ENCODE measurements at regions not wholly inside any gene's neighbourhood (a gene's known extent, or its start where the extent isn't known, plus 50 kb on each side); places are given as distances from the start of the nearest gene placed in this dataset.

DNA sequence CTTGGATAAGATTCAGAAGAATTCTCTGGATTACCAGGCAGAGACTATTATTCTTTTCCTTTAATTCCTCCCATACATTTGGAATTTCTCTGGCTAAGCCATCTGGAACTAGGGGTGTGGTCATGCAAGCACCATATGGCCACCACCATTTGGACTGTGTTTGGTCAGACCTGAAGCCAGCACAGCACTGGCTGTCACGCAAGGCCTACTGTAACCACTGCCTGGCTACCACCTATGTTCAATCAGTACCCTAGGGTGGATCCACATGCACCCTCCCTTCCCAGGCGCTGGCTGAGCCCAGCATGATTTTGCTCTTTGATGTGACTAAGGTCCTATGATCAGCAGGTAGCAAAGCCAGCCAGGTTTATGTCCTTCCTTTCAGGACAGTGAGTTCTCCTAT lies 287.8 kb upstream of the GOLIM4 start:
- H3K9ac ChIP-seq (ENCODE audit: low read length): no peak overlapping the region
- H3F3A ChIP-seq (ENCODE audit: insufficient read depth, low read length): no peaks in the 10 kb centered on the region
- TF ChIP-seq, protein P1, sequence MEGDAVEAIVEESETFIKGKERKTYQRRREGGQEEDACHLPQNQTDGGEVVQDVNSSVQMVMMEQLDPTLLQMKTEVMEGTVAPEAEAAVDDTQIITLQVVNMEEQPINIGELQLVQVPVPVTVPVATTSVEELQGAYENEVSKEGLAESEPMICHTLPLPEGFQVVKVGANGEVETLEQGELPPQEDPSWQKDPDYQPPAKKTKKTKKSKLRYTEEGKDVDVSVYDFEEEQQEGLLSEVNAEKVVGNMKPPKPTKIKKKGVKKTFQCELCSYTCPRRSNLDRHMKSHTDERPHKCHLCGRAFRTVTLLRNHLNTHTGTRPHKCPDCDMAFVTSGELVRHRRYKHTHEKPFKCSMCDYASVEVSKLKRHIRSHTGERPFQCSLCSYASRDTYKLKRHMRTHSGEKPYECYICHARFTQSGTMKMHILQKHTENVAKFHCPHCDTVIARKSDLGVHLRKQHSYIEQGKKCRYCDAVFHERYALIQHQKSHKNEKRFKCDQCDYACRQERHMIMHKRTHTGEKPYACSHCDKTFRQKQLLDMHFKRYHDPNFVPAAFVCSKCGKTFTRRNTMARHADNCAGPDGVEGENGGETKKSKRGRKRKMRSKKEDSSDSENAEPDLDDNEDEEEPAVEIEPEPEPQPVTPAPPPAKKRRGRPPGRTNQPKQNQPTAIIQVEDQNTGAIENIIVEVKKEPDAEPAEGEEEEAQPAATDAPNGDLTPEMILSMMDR (IDR thresholded peaks at IDR 0.05; ENCODE audit: low read length): no peak
- no peak for TF ChIP-seq EZH2 (IDR thresholded peaks at IDR 0.05; ENCODE audit: borderline replicate concordance, low read length)
- H3K27ac ChIP-seq (ENCODE audit: low read depth, low read length, poor library complexity, severe bottlenecking): no peak overlapping the region
- no peak overlapping the region for H3K4me2 ChIP-seq (ENCODE audit: low read length)
- H4K20me1 ChIP-seq (ENCODE audit: insufficient read depth, low read length): no peaks in the 10 kb centered on the region
- 0 out of 2 replicates have a peak, but pooled peaks cover 3% of the 10 kb centered on the region for H3K9me2 ChIP-seq (ENCODE audit: low read depth, low read length)
- H3K27me3 ChIP-seq (ENCODE audit: insufficient read depth, low read length): no peaks in the 10 kb centered on the region
- H3K9me3 ChIP-seq (ENCODE audit: low read length): no peaks in the 10 kb centered on the region
- no peak overlapping the region for H3K4me3 ChIP-seq (ENCODE audit: low read depth, low read length, poor library complexity, severe bottlenecking)
- no peaks in the 10 kb centered on the region for H3K79me2 ChIP-seq (ENCODE audit: insufficient read depth, low read length)
- no peaks in the 10 kb centered on the region for H3K4me1 ChIP-seq (ENCODE audit: insufficient read depth, low read length, severe bottlenecking)
- no peaks in the 10 kb centered on the region for H3K36me3 ChIP-seq (ENCODE audit: insufficient read depth, low read length)
- H2AFZ ChIP-seq (ENCODE audit: low read length): no peak overlapping the region

DNA sequence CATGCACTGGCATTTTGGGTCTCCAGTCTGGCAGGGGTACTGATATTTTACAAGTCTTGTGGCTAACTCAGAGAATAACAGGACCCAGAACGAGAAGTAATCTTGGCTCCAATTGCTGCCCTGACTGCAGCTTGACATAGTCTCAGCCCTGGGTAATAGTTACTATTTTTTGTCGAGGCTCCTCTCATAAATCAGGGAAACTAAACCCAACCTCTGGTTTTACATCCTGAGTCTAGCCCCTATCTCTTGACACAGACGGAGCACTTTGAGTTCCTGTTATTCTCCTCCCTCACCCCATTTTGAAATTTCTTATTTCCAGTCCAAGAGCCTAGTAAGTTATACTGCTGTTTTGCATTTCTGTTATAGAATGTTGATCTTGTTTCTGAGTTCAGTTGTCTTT lies 276.1 kb upstream of the GOLIM4 start:
- H3K36me3 ChIP-seq (ENCODE audit: insufficient read depth, low read length): no peaks in the 10 kb centered on the region
- H3K4me3 ChIP-seq (ENCODE audit: low read depth, low read length, poor library complexity, severe bottlenecking): no peak overlapping the region
- no peaks in the 10 kb centered on the region for H4K20me1 ChIP-seq (ENCODE audit: insufficient read depth, low read length)
- TF ChIP-seq, protein P1 (IDR thresholded peaks at IDR 0.05; ENCODE audit: low read length): no peak
- no peak for TF ChIP-seq EZH2 (IDR thresholded peaks at IDR 0.05; ENCODE audit: borderline replicate concordance, low read length)
- no peaks in the 10 kb centered on the region for H3K27me3 ChIP-seq (ENCODE audit: insufficient read depth, low read length)
- H3K79me2 ChIP-seq (ENCODE audit: insufficient read depth, low read length): no peaks in the 10 kb centered on the region
- H3K27ac ChIP-seq (ENCODE audit: low read depth, low read length, poor library complexity, severe bottlenecking): no peak overlapping the region
- H3K4me1 ChIP-seq (ENCODE audit: insufficient read depth, low read length, severe bottlenecking): no peaks in the 10 kb centered on the region
- no peak overlapping the region for H3K9ac ChIP-seq (ENCODE audit: low read length)
- no peaks in the 10 kb centered on the region for H3K9me3 ChIP-seq (ENCODE audit: low read length)
- H3K4me2 ChIP-seq (ENCODE audit: low read length): no peak overlapping the region
- H3F3A ChIP-seq (ENCODE audit: insufficient read depth, low read length): no peaks in the 10 kb centered on the region
- no peaks in the 10 kb centered on the region for H3K9me2 ChIP-seq (ENCODE audit: low read depth, low read length)
- no peak overlapping the region for H2AFZ ChIP-seq (ENCODE audit: low read length)

DNA sequence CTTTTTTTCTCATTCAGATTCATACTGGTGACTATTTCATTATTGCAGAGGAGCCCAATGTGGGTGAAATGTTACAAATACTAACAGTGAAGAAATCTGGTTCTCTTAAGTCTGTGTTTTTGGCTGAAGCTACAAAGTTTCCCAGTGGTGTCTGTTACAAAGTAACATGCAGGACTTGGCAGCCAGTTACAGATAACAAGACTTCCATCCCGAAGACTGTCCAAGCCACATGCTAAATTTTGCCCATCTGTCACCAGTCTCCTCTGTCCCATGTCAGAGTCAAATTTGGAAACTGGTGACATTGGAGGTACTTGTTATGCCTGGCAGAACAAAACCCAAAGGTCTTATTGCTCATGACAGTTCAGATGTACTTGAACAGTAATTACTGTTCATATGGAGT lies 269.2 kb upstream of the GOLIM4 start:
- Histone ChIP-seq H3K27ac (ENCODE audit: low read depth, low read length, poor library complexity, severe bottlenecking) (no peak overlapping the region), H3K4me3 (ENCODE audit: low read depth, low read length, poor library complexity, severe bottlenecking) (no peak overlapping the region), H3F3A (ENCODE audit: insufficient read depth, low read length) (no peaks in the 10 kb centered on the region), H3K9me2 (ENCODE audit: low read depth, low read length) (0 out of 2 replicates have a peak, but pooled peaks cover 2% of the 10 kb centered on the region), H3K4me2 (ENCODE audit: low read length) (no peak overlapping the region), H2AFZ (ENCODE audit: low read length) (no peak overlapping the region), H3K9ac (ENCODE audit: low read length) (no peak overlapping the region), H3K4me1 (ENCODE audit: insufficient read depth, low read length, severe bottlenecking) (no peaks in the 10 kb centered on the region), H3K9me3 (ENCODE audit: low read length) (no peaks in the 10 kb centered on the region), H3K36me3 (ENCODE audit: insufficient read depth, low read length) (no peaks in the 10 kb centered on the region), H4K20me1 (ENCODE audit: insufficient read depth, low read length) (no peaks in the 10 kb centered on the region), H3K79me2 (ENCODE audit: insufficient read depth, low read length) (no peaks in the 10 kb centered on the region), H3K27me3 (ENCODE audit: insufficient read depth, low read length) (no peaks in the 10 kb centered on the region)
- TF ChIP-seq, protein P1 (IDR thresholded peaks at IDR 0.05; ENCODE audit: low read length): no peak
- TF ChIP-seq EZH2 (IDR thresholded peaks at IDR 0.05; ENCODE audit: borderline replicate concordance, low read length): no peak
